Effector memory CD8-positive, alpha-beta T cell (primary cell): ENCODE measurements at regions not wholly inside any gene's neighbourhood (a gene's known extent, or its start where the extent isn't known, plus 50 kb on each side); places are given as distances from the start of the nearest gene placed in this dataset.
A peak's percentile ranks its signal among the peaks of the same experiment; 100 is the strongest.
"Not testable (repeated sequence)": the region's sequence is repeated elsewhere in the genome, so short reads cannot be mapped to it uniquely, and the experiment has no call there.

ENCODE experiments used
- ATAC-seq: fragments of 150-1000 bp; cut with Tn5 transposase; replicated peaks from 2 replicates; pipeline ENCODE4 v1.10.0; 2021; ENCODE audit warnings: mild to moderate bottlenecking, moderate library complexity
- DNase-seq, 3 experiments: peaks; one replicate each; pipeline ENCODE4 v3.0.0; 2021
- H3K27ac Mint-ChIP-seq, 2 donors: one replicate each; pipeline ENCODE4 v1.8.0; 2022; ENCODE audit warnings: mild to moderate bottlenecking in 2 of 2, mixed read lengths in 2 of 2, moderate library complexity in 2 of 2
- H3K27me3 Mint-ChIP-seq, 2 donors: one replicate each; pipeline ENCODE4 v1.8.0; 2022; ENCODE audit warnings: mixed read lengths in 2 of 2
- H3K36me3 Mint-ChIP-seq: one replicate; pipeline ENCODE4 v1.8.0; 2022; ENCODE audit warnings: mild to moderate bottlenecking, moderate library complexity, mixed read lengths; ENCODE audit not compliant: insufficient read depth
- H3K4me1 Mint-ChIP-seq, 2 donors: one replicate each; pipeline ENCODE4 v1.8.0; 2022; ENCODE audit warnings: low read depth in 2 of 2, mixed read lengths in 2 of 2
- H3K4me3 Mint-ChIP-seq, 2 donors: one replicate each; pipeline ENCODE4 v1.8.0; 2022; ENCODE audit warnings: mild to moderate bottlenecking in 2 of 2, mixed read lengths in 2 of 2, moderate library complexity in 2 of 2
- H3K9me3 Mint-ChIP-seq, 2 donors: one replicate each; pipeline ENCODE4 v1.8.0; 2022; ENCODE audit warnings: mixed read lengths in 2 of 2

- no peak for DNase-seq
- Mint-ChIP-seq H3K27me3 (peaks cover 0 to 10% of the 10 kb centered on the region in 2 donors), H3K27ac (no peak overlapping the region), H3K4me1 (no peaks in the 10 kb centered on the region), H3K4me3 (no peak overlapping the region), H3K36me3 (no peaks in the 10 kb centered on the region), H3K9me3 (no peaks in the 10 kb centered on the region)
- no peak for ATAC-seq
Observed at GRCh38 chr6:14995966-14996602, 249.8 kb upstream of the JARID2 start.

DNA sequence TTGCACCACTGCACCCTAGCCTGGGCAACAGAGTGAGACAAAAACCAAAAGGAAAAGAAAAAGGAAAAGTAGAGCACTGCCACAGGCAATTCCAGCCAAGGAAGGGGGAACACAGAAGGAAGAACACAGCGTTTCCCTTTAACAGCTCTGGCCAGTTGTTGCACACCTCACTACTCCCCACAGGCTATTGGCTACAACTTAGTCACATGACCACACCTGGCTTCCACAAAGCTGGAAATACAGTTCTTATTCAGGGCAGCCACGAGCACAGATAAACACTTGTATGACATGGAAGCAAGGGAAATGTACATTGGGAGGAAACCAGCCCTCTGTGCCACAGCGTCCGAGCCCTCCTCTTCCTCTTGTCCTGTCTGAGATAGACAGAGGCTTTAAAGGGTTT is 249.0 kb upstream of the JARID2 start:
- no peak for ATAC-seq

DNA sequence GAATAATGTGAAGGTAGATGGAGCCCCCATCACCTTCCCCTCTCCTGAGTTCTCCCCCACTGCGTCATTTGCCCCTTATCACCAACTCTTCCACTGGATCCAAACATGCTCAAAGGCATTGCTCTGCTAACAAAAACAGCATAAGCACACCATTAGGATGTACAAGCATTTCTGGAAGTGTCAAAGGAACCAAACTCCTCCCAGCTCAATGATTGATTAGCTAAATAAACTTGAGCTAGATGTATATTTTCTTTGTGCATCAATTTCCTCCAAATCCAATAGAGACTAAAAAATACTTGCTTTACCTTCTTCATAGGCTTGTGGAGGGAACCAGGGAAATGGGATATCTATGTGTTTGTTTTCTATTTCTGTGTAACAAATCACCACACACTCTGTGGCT is 248.4 kb upstream of the JARID2 start:
- DNase-seq (no peak), ATAC-seq (no peak)
- Mint-ChIP-seq H3K9me3 (no peaks in the 10 kb centered on the region), H3K36me3 (no peaks in the 10 kb centered on the region), H3K27me3 (no peaks in the 10 kb centered on the region), H3K4me3 (no peak overlapping the region), H3K4me1 (no peaks in the 10 kb centered on the region), H3K27ac (no peak overlapping the region)

More for the DNA sequence above, 249.0 kb upstream of the JARID2 start:
- H3K36me3 Mint-ChIP-seq = no peaks in the 10 kb centered on the region
- no peak overlapping the region for H3K4me3 Mint-ChIP-seq
- no peak overlapping the region for H3K27ac Mint-ChIP-seq
- peaks cover 0 to 3% of the 10 kb centered on the region in 2 donors for H3K27me3 Mint-ChIP-seq
- H3K9me3 Mint-ChIP-seq = no peaks in the 10 kb centered on the region
- no peaks in the 10 kb centered on the region for H3K4me1 Mint-ChIP-seq
- no peak for DNase-seq

- Mint-ChIP-seq H3K27ac (no peak overlapping the region), H3K4me1 (no peaks in the 10 kb centered on the region)
- no peak for ATAC-seq
Observed at GRCh38 chr6:14999106-14999505, 246.8 kb upstream of the JARID2 start.

DNA sequence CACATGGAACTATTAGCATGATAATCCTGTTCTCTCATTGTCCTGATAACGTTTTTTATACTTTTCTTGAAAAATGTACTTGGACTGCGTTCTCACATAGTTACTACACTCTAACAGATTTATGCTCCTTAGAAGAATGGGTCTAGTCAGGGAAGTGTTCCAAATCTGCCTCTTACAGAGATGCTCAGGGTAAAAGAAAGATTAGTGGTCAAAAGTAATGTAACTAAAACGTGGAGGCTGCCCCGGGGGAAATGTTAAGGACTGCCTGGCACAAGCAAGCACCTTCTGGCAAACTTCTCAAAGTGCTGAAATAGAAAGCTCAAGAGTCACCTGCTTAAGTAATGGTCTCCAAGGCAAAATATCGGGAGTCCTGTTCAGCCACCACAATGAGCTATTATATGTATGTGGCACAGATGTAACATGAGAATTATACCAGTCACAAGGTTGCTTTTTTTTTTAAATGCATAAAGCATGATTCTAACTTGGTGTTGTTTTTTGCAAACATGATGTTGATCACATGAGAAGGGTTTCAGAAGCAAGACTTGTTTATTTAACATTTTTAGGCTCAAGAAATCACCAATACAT is 244.5 kb upstream of the JARID2 start:
- Mint-ChIP-seq H3K36me3 (no peaks in the 10 kb centered on the region), H3K4me1 (no peaks in the 10 kb centered on the region), H3K27me3 (no peaks in the 10 kb centered on the region), H3K4me3 (no peak overlapping the region), H3K9me3 (no peaks in the 10 kb centered on the region), H3K27ac (no peak overlapping the region)
- no peak for DNase-seq
- no peak for ATAC-seq

More at GRCh38 chr6:14999106-14999505, 246.8 kb upstream of the JARID2 start:
- Mint-ChIP-seq H3K4me3 (no peak overlapping the region), H3K27me3 (no peaks in the 10 kb centered on the region), H3K36me3 (no peaks in the 10 kb centered on the region), H3K9me3 (no peaks in the 10 kb centered on the region)
- DNase-seq = no peak

DNA sequence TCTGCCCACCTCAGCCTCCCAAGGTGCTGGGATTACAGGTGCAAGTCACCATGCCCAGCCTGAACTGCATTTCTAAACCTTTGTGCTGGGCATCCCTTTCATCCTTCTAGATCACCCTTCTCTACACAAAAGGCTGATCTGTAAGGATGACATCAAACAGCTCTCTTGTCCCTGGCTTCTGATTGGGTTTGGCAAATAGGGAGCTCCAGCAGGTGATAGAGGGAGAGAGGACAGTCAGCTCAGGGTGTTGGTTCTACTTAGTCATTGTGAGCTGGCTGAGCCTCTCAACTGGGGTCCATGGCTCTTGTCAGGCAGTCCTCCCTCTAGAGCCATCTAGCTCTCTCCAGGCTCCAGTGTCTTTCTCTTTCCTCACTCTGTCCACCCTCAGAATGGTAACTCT is 237.6 kb upstream of the JARID2 start:
- DNase-seq (no peak), ATAC-seq (no peak)
- Mint-ChIP-seq H3K4me1 (no peaks in the 10 kb centered on the region), H3K4me3 (no peak overlapping the region), H3K9me3 (no peaks in the 10 kb centered on the region), H3K27me3 (peaks cover 0 to 17% of the 10 kb centered on the region in 2 donors), H3K27ac (no peak overlapping the region), H3K36me3 (no peaks in the 10 kb centered on the region)

GRCh38 chr6:15014958-15015357 is 230.9 kb upstream of the JARID2 start:
- Mint-ChIP-seq H3K9me3 (no peaks in the 10 kb centered on the region), H3K4me1 (no peaks in the 10 kb centered on the region), H3K27ac (no peak overlapping the region), H3K36me3 (no peaks in the 10 kb centered on the region), H3K27me3 (peaks cover 0 to 29% of the 10 kb centered on the region in 2 donors), H3K4me3 (no peak overlapping the region)
- DNase-seq = no peak
- no peak for ATAC-seq

- H3K4me1 Mint-ChIP-seq = peaks cover 4 to 8% of the 10 kb centered on the region in 2 donors
- ATAC-seq (no peak), DNase-seq (no peak)
- no peaks in the 10 kb centered on the region for H3K36me3 Mint-ChIP-seq
- no peak overlapping the region for H3K4me3 Mint-ChIP-seq
- no peak overlapping the region for H3K27ac Mint-ChIP-seq
- H3K9me3 Mint-ChIP-seq = no peaks in the 10 kb centered on the region
- H3K27me3 Mint-ChIP-seq = peaks cover 6 to 40% of the 10 kb centered on the region in 2 donors
Observed at GRCh38 chr6:15016813-15017212, 229.1 kb upstream of the JARID2 start.

- DNase-seq = no peak
- Mint-ChIP-seq H3K4me3 (no peak overlapping the region), H3K27me3 (peaks cover 6 to 44% of the 10 kb centered on the region in 2 donors), H3K9me3 (no peaks in the 10 kb centered on the region), H3K27ac (no peak overlapping the region), H3K36me3 (no peaks in the 10 kb centered on the region), H3K4me1 (peaks cover 9 to 12% of the 10 kb centered on the region in 2 donors)
- no peak for ATAC-seq
Observed at GRCh38 chr6:15017261-15017660, 228.6 kb upstream of the JARID2 start.

DNA sequence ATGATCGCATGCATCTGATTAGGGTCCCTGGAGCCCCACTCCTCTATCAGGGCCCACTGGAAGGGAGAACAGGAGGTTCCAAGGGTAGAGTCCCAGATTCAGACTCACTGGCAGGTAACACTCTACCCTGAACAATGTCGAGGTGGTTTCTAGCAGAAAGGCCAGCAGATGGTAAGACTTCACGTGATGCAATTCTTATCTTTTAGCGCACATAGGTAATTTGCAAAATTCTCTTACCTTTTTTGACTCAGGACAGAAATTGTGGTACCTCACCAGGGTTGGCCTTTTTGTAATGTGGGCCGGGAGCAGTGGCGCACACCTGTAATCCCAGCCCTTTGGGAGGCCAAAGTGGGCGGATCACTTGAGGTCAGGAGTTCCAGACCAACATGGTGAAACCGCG is 228.1 kb upstream of the JARID2 start:
- DNase-seq (no peak), ATAC-seq (no peak)
- Mint-ChIP-seq H3K9me3 (no peaks in the 10 kb centered on the region), H3K36me3 (no peaks in the 10 kb centered on the region), H3K4me3 (no peak overlapping the region), H3K27ac (no peak overlapping the region), H3K27me3 (peaks cover 6 to 46% of the 10 kb centered on the region in 2 donors), H3K4me1 (peaks cover 10 to 13% of the 10 kb centered on the region in 2 donors)

DNA sequence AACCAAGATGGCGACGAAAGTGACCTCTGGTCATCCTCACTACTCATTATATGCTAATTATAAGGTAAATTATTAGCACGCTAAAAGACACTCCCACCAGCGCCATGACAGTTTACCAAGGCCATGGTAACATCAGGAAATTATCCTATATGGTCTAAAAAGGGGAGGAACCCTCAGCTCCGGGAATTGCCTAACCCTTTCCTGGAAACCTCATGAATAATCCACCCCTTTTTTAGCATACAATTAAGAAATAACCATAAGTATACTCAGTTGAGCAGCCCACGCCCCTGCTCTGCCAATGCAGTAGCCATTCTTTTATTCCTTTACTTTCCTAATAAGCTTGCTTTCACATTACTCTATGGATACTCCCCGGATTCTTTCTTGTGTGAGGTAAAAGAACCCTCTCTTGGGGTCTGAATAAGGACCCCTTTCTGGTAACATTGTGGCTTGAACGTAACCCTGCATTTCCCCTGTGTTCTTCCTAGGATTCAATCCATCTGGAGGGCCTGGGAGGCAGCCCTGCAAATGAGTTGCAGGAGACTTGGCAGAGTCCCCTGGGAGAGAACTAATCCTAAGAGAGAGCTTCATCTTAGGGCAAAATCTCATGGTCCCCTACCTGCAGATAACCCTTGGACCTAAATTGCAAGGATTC is 225.6 kb upstream of the JARID2 start:
- Mint-ChIP-seq H3K4me1 (peaks cover 17 to 19% of the 10 kb centered on the region in 2 donors), H3K4me3 (no peak overlapping the region)

GRCh38 chr6:15021074-15021473 is 224.8 kb upstream of the JARID2 start:
- peaks cover 6 to 46% of the 10 kb centered on the region in 2 donors for H3K27me3 Mint-ChIP-seq
- H3K9me3 Mint-ChIP-seq = no peaks in the 10 kb centered on the region
- H3K36me3 Mint-ChIP-seq = no peaks in the 10 kb centered on the region
- DNase-seq = no peak
- peak overlapping the region in 1 of 2 donors; percentile 86 for H3K27ac Mint-ChIP-seq
- ATAC-seq = no peak
- no peak overlapping the region for H3K4me3 Mint-ChIP-seq
- peaks cover 17 to 19% of the 10 kb centered on the region in 2 donors for H3K4me1 Mint-ChIP-seq

More for the DNA sequence above, 225.6 kb upstream of the JARID2 start:
- H3K27me3 Mint-ChIP-seq = peaks cover 6 to 46% of the 10 kb centered on the region in 2 donors
- ATAC-seq (no peak), DNase-seq (no peak)
- no peak overlapping the region for H3K27ac Mint-ChIP-seq
- H3K9me3 Mint-ChIP-seq = no peaks in the 10 kb centered on the region
- no peaks in the 10 kb centered on the region for H3K36me3 Mint-ChIP-seq

- ATAC-seq (peak; percentile 13), DNase-seq (peak in 1 of 3 experiments; percentile 5)
- H3K4me1 Mint-ChIP-seq = peaks cover 17 to 19% of the 10 kb centered on the region in 2 donors
- not testable (repeated sequence) for H3K36me3 Mint-ChIP-seq, H3K9me3 Mint-ChIP-seq
- peaks cover 6 to 32% of the 10 kb centered on the region in 2 donors for H3K27me3 Mint-ChIP-seq
- peak overlapping the region; percentile 91 to 97 for H3K27ac Mint-ChIP-seq
- H3K4me3 Mint-ChIP-seq = peak overlapping the region; percentile 78 to 79
Observed at GRCh38 chr6:15023018-15023417, 222.9 kb upstream of the JARID2 start.

DNA sequence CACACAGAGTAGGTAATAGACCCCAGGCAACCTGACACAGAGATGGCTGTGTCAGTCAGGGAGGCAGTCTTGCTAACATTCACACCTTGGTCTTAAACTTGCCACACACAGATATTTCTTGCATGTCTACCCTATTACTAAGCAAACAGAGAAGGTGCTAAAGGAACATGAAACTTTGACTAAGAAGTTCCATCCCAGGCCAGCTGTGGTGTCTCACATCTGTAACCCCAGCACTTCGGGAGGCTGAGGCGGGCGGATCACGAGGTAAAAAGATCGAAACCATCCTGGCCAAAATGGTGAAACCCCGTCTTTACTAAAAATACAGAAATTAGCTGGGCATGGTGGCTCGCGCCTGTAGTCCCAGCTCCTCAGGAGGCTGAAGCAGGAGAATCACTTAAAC is 222.4 kb upstream of the JARID2 start:
- Mint-ChIP-seq H3K4me1 (peaks cover 17 to 19% of the 10 kb centered on the region in 2 donors), H3K27me3 (peaks cover 6 to 27% of the 10 kb centered on the region in 2 donors), H3K27ac (peak overlapping the region; percentile 91 to 97), H3K36me3 (no peaks in the 10 kb centered on the region), H3K4me3 (peak overlapping the region; percentile 78 to 79), H3K9me3 (no peaks in the 10 kb centered on the region)
- DNase-seq = peak; percentile 18 to 53 (median 24)
- peak; percentile 91 for ATAC-seq
